ENCODE measurements at regions not wholly inside any gene's neighbourhood (a gene's known extent, or its start where the extent isn't known, plus 50 kb on each side); places are given as distances from the start of the nearest gene placed in this dataset.

DNA sequence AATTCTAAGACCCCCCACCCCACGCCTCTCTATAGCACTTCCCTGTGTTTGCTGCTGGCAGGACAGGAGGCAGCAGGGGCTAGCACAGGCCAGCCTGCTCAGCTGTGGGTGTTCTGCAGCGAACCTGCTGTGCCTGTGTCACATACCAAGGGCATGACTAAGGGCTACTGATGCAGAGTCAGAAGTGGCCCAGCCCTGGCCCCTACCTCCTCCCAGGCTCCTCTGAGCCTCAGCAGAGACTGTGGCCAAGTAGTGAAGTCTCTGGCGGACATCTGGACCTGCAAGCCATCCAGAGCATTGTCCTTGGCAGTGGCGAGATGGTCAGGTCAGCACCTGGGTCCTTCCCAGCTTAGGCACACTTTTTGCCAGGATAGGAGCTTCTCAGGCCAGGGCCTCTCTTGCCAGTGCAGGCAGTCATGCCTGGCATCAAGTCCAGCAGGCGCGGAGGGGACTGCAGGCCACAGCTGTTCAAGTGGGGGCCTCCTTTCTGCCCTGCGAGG is 116.3 kb upstream of the RET start:
- DNase-seq (ENCODE audit: low read depth): no peak
- TF ChIP-seq, protein P1, sequence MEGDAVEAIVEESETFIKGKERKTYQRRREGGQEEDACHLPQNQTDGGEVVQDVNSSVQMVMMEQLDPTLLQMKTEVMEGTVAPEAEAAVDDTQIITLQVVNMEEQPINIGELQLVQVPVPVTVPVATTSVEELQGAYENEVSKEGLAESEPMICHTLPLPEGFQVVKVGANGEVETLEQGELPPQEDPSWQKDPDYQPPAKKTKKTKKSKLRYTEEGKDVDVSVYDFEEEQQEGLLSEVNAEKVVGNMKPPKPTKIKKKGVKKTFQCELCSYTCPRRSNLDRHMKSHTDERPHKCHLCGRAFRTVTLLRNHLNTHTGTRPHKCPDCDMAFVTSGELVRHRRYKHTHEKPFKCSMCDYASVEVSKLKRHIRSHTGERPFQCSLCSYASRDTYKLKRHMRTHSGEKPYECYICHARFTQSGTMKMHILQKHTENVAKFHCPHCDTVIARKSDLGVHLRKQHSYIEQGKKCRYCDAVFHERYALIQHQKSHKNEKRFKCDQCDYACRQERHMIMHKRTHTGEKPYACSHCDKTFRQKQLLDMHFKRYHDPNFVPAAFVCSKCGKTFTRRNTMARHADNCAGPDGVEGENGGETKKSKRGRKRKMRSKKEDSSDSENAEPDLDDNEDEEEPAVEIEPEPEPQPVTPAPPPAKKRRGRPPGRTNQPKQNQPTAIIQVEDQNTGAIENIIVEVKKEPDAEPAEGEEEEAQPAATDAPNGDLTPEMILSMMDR (IDR thresholded peaks at IDR 0.05; ENCODE audit: control insufficient read depth, insufficient read depth, low read depth, low read length, missing control alignments): no peak
- no peak overlapping the region for H3K4me3 ChIP-seq (ENCODE audit: control insufficient read depth, low read depth, low read length)

DNA sequence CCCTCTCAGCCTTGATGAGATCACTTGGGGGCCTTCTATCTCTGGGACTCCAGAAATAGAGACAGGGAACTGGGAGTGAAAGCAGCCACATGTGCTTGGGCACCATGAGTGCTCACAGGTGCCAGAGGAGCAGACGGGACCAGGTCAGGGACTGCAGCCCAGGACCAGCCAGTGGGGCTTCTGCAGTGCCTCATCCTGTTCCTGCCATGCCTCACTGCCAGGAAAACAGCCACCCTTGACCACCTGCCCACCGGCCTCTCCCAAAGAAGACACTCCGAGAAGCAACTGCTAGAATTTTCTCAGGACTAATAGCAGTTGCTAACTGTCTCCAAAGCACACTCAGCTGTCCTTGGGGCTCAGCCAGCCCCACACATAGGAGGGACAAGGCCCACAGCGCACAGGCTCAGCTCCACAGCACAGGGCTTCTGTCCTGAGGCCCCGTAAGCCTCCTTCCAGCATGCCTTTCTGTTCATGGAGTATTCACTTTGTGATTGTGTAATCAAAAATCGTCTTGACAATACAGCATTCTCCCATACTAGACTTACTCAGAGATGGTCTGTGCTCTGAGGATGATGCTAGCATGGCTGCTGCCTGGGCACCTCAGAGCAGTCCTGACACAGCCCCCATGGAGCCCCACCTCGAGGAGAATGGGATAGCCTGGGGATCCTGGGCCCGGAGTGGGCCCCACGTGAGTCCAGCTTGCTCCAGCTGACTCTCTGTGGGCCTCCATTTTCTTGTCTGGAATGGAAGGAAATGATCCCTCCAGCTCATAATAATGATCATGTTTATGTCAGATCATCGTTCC is 115.7 kb upstream of the RET start:
- H3K4me3 ChIP-seq (ENCODE audit: control insufficient read depth, low read depth, low read length): no peak overlapping the region
- DNase-seq (ENCODE audit: low read depth): no peak
- TF ChIP-seq, protein P1 (IDR thresholded peaks at IDR 0.05; ENCODE audit: control insufficient read depth, insufficient read depth, low read depth, low read length, missing control alignments): no peak

DNA sequence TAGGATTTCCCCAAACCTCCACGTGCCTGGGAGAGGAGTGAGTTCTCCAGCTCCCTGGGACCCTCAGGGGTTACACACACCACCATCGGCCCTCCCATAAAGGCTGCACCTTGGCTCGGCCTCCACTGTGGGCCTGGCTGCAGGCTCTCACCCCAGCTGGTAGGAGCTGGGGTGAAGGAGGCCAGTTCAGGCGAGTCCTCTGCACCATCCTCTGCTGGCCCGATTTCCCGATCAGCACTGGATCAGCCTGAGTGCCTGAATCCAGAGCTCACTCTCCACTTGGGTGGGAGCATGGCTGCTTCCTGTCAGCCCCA is 115.1 kb upstream of the RET start:
- TF ChIP-seq, protein P1 (IDR thresholded peaks at IDR 0.05; ENCODE audit: control insufficient read depth, insufficient read depth, low read depth, low read length, missing control alignments): no peak
- no peak overlapping the region for H3K4me3 ChIP-seq (ENCODE audit: control insufficient read depth, low read depth, low read length)
- no peak for DNase-seq (ENCODE audit: low read depth)

DNA sequence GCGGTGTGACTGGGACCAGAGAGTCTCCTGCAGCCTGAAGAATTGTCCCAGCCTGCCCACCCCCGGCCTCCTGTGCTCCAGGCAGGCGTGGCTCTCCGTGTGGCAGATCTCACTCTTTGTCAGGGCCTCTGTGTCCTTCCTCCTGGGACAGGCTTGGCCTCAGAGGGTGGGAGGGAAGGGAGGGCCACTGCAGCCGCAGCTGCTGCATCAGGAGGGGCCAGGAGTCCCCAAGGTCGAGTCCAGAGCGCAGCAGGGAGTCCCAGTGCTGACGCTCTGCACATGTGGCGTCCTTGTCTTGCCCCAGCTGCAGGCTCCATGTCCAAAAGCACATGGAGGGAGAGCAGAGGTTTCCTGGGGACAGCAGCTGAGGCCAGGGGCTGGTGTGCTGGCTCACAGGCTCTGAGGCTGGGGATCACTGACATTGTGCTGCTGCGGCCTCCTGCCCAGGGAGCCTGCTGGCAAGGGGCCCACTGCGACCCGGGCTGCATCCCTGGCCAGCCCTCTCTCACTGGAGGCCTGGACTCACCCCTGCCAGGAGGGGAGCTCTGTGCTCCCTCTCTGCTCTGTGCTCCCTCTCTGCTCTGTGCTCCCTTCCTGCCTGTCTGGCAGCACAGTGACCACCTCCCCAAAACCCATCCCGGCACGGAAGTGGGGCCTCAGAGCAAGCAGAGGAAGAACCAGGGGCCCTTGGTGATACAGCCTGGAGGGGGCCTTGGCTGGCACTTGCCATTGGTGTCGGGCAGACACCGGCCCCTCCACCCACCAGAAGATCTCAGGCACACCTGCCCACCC is 114.6 kb upstream of the RET start:
- TF ChIP-seq, protein P1 (IDR thresholded peaks at IDR 0.05; ENCODE audit: control insufficient read depth, insufficient read depth, low read depth, low read length, missing control alignments): no peak
- DNase-seq (ENCODE audit: low read depth): no peak

DNA sequence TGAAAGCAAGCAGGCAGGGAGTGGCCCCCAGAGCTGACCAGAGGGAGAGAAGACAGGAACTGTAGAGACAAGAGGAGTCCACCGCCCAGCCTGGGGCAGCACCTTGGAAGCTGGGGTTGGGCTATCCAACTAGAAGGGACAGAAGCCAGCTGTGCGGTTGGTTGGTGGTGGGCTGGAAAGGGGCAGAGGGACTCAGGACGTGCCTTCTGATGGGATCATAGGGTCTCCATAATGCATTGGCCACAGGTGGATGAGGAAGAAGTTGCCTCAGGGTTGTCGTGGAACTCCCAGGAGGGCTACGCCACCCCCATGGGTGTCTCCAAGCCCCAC is 114.0 kb upstream of the RET start:
- no peak for DNase-seq (ENCODE audit: low read depth)
- TF ChIP-seq, protein P1 (IDR thresholded peaks at IDR 0.05; ENCODE audit: control insufficient read depth, insufficient read depth, low read depth, low read length, missing control alignments): no peak
- no peak overlapping the region for H3K4me3 ChIP-seq (ENCODE audit: control insufficient read depth, low read depth, low read length)

More for the DNA sequence above, 114.6 kb upstream of the RET start:
- H3K4me3 ChIP-seq (ENCODE audit: control insufficient read depth, low read depth, low read length): no peak overlapping the region

DNA sequence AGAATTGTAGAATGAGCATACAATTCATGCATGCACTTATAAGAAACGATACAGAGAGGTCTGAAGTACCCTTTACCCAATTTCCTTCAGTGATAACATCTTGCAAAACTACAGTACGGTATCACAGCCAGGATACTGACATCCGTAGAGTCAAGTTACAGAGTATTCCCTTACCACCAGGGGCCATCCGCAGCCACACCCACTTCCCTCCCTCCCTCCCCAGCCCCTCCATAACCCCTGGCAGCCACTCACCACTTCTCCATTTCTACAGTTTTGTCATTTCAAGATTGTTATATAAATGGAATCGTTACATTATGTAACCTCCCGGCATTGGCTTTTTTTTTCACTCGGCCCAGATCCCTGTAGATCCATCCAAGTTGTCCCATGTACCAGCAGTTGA is 113.6 kb upstream of the RET start:
- TF ChIP-seq, protein P1 (IDR thresholded peaks at IDR 0.05; ENCODE audit: control insufficient read depth, insufficient read depth, low read depth, low read length, missing control alignments): no peak
- no peak for DNase-seq (ENCODE audit: low read depth)
- no peak overlapping the region for H3K4me3 ChIP-seq (ENCODE audit: control insufficient read depth, low read depth, low read length)
